DMS153 (cell line): ENCODE measurements at regions not wholly inside any gene's neighbourhood (a gene's known extent, or its start where the extent isn't known, plus 50 kb on each side); places are given as distances from the start of the nearest gene placed in this dataset.
A peak's percentile ranks its signal among the peaks of the same experiment; 100 is the strongest.

Source experiments
- DNase-seq: peaks from one replicate; lab custom pipeline; 2025; lab: John Stamatoyannopoulos, UW

DNA sequence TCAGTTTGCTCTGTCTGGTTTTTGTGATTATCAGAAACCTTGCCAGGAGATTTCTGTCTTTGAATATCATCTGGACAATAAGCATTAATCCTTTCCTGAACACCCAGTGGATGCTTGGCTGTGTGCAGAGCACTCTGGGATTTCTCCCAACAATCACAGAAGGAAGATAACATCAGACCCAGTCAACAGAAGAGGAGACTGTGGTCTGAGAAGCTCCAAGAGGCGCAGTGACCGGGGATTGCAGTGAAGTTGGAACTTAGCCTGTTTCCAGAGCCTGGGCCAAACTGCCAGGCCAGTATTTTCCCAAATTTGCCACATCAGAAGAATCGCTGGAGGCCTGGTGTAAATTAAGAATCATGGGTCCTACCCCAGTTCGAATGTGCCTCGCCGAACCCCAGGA lies 264.7 kb downstream of the C16orf95 start:
- DNase-seq = no peak

- no peak for DNase-seq
Observed at GRCh38 chr16:87053016-87053982, 263.9 kb downstream of the C16orf95 start.

DNA sequence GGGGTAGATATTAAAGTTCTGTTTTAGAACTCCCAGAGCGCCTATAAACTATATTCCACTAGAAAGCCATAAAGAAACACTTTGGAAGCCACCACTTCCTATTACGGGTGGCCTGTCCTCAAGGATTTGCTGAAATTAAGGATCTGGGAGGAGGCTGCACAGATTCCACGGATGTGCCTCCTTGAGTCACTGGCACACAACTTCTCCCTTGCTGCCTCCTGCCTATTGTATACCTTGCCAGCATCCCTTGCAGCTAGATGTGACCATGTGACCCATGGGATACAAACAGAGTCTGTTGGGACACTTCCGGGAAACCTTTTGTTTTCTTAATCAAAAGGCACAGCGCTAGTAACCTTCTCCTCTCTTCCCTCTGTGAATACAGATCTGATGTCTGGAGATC lies 263.0 kb downstream of the C16orf95 start:
- no peak for DNase-seq

- DNase-seq = no peak
Observed at GRCh38 chr16:87054856-87055255, 262.3 kb downstream of the C16orf95 start.

DNA sequence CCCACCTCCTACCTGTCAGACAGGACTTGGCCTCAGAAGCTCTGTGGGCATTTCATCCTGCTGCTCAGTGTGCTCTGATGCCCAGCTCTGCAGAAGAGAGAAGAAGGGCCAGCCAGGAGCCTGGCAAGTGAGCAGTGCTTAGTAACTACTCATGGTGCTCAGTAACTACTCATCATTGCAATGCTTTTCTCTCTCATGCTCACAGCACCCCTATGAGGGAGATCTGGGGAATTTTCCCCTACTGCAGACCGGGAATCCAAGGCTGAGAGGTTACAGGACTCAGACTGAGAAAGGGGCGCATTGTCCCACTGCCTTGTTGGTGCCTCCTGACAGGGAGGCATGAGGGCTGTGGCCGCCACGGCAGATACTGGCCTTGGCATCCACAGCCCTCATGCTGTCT lies 261.1 kb downstream of the C16orf95 start:
- no peak for DNase-seq

DNA sequence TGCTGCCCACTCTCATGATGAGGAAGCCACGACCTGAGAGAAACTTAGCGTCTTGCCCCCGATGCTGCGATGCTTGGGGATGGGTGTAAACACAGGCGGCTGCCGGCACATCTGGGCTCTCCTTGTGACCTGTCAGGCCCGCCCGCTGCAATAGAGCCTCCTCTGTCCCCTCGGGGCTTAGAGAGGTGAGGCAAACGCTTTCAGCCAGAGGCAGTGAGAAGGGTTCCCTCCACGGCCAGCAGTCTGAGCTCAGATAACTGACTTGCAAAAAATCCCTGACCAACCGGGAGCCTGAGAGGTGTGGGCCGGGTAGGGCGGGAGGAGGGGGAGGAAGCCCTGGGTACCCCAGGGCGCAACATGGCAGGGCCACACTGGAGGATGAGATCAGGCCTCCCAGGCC lies 260.6 kb downstream of the C16orf95 start:
- DNase-seq = no peak

DNA sequence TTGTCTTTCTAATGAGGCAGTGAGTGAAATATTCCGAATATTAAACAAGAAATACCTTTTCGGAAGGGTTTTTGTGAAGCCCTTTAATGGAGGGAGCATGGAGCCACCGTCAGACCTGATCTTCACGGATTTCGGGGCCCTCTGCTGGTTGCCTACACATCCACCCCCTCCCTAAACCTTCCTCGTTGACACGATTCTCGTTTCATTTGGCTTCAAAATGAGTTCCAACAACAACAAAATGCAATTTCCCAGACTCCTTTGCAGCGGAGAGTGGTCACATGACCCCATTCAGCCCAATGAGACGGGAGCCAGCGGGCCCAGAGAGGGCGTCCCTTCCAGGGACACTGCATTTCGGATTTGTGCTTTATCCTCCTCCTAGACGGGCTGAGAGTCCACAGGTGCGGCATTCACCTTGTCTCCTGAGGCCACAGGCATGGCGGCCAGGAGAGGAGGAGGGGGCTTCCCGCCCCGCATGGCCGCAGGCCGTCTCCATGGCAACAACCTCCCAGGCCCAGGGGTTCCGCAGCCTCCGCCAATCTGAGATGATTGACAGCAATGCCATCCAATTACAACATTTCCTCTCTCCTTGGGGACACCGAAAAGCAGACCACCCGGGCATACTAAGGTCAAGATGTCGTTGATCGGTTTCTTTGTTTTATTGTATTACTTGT lies 259.8 kb downstream of the C16orf95 start:
- DNase-seq = no peak

- no peak for DNase-seq
Observed at GRCh38 chr16:87057951-87058560, 259.1 kb downstream of the C16orf95 start.

DNA sequence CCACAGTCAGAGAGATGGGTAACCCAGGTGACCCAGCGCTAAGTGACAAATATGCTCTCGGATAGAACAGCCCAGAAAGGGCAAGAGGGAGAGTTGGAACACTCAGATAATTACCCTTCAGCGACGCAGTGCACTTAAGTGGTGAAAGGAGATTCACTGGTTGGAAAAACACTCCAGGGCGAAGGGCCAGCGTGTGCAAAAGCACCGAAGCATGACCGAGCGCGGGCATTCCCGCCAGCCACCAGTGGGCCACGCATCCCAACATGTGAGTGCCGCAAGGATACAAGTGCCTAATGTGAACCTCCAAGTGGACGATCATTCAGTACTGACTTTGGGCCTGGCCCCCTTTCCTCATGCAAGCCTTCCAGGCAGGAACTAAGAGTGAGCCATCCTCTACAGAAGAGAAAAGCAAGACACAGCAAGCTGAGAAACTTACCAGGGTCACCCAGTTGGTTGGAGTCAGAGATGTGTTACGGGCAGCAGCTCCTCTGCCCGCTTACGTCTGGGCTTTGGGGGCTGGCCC lies 258.4 kb downstream of the C16orf95 start:
- no peak for DNase-seq

DNA sequence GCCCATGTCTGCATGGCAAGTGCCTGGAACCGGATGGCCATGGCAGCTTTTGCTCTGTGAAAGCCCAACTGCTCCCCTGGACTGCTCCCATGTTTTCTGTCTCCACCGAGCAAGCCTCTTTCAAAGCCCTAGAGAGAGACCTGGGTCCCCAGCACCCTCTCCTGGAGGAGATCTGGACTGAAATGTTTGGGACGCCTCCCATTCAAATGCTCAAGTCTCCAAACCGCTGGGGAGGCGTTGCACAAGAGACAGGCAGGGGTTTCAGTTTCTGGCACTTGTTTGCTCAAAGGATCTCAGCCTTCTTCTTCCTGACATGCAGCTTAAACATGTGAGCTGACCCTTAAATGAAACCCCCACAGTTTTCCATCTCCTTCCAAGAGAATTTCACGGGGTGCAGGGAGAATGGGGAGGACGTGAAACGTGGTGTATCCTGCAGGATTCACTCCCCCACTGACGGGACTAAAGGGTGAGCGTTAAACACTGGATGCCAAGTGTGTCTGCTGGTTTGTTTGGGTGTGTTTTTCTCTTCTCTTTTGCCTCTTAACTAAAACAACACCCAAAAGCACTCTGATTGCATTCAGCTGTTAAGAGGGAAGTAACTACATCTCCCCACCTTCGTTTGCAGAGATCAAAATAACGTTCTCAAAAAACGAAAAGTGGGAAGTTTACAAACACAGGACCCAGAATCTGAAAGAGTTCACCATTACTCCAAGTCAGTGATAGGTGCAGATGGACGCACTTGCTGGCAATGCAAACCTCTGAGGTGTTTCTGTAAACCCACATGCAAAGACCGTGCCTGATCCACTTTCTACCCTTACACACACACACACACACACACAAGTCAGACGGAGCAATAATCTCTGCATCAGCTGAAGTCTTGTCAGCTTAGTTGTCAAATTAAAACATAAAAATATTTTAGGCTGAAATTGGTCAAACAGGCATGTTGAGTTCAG lies 256.9 kb downstream of the C16orf95 start:
- no peak for DNase-seq

DNA sequence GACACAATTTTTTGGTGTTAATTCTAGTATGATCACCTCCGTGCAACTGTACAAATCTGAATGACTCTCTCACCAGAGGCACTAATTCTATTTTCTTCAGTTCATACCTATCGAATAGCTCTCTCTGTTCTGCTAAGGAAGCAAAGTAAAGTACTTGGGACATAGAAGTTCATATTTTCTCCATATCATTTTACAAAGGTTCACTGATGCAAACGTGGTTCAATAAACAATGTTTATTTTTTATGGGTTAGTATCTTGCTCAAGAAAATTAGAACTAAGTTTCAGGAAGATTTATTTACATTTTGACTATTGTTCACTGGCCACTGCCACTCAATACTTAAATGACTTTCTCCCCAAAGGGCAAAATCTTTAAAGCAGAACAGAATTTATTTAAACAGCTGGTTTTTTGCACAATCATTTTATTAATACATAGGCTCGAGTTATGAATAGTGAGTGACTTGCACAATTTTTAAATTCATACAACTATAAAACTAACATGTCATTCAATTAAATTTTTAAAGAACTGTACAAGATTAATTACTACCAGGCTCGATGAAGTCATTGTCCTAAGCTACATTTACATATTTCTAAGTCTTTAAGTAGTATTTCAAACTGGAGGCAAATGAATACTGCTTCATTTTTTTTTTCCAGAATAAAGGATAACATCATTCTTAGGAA lies 255.8 kb downstream of the C16orf95 start:
- DNase-seq = no peak

GRCh38 chr16:87062569-87063442 lies 254.4 kb downstream of the C16orf95 start:
- peak; percentile 18 for DNase-seq

GRCh38 chr16:87063543-87063942 lies 253.6 kb downstream of the C16orf95 start:
- DNase-seq = no peak

DNA sequence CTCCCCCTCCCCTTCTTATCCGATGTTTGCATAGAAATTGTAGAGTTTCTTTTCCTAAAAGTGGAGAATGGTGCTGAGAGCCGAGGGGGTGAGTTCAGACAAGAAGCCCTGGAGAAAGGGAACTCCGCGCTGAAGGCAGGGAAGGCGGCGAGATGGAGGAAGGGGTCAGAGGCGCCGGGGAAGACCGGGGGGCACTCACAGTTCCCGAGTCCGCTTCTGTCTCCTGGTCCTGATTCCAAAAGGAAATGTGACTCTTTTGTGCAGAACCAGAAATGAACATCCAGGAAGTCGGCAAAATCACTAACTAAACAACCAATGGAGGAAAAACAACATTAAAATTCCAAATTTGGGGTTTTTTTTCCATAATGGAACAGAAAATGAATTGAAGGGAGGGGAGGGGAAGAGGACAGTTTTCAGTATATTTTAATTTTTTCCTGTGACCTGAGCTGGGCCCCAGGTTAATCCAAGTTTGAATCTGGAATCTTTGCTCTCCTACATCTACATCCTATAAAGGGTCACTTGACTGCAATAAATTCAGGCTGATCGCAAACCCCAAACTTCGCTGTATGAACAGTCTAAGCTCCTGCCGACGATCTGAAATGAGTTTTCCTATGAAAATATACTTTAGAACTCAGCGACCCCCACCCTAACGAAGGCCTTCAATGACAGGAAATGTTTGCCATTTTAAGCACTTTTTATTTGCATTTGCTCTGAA lies 252.3 kb downstream of the C16orf95 start:
- DNase-seq = no peak

- no peak for DNase-seq
Observed at GRCh38 chr16:87065446-87066132, 251.6 kb downstream of the C16orf95 start.

- no peak for DNase-seq
Observed at GRCh38 chr16:87066133-87067002, 250.8 kb downstream of the C16orf95 start.

- DNase-seq = no peak
Observed at GRCh38 chr16:87067003-87067556, 250.1 kb downstream of the C16orf95 start.
